ENCODE measurements at regions not wholly inside any gene's neighbourhood (a gene's known extent, or its start where the extent isn't known, plus 50 kb on each side); places are given as distances from the start of the nearest gene placed in this dataset.

DNA sequence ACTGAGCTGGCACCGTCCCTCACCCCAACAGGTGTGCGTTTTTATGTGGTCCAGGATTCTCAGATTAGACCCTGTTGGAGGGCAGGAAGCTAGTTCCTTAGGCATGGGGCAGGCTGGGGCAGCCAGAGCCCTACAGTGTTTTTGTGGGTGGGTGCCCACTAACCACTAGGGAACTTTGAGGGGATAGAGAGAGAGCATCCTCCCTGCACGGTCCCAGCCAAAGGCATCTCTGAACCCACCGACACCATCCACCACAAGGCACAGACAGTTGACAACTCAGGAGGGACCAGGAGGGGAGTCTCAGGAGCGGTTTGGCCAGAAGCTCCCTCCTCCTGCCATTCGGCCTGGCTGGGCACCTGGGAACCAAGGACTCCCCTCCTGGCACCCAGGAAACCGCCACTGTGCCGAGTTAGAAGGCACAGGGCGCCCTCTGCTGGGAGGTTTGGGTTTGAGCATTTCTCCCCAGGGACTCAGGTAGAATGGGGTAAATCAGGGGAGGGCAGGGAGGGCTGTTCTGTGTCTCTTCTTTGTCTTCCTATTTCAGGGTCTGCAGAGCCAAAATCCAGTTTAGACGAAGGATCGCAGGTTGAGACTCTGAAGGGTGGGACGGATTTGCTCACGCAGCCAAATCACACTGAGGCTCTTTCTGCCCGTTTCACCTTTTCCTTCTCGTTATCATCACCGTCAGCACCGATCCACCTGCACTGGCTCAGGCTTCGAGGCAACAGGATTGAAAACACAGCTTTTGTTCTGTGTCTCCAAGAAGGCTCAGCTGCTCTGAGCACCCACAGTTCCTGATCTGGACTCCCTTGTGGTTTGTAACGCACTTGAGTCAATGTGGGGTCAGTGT is 84.8 kb upstream of the COL13A1 start:
- DNase-seq = peak; percentile 14

DNA sequence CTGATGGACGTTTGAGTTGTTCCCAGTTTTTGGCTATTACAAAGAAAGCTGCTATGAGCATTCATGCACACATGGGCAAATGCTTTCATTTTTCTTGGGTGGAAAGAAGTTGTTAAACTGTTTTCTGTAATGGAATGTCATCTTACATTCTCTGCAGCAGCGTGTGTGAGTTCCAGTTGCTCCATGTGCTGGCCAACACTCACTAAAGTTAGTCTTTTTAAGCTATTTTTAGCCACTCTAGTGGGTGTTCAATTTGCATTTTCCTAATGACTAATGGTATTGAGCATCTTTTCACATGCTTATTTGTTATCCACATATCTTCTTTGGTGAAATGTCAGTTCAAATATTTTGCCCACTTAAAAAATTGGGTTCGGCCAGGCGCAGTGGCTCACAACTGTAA is 82.8 kb upstream of the COL13A1 start:
- no peak for DNase-seq

DNA sequence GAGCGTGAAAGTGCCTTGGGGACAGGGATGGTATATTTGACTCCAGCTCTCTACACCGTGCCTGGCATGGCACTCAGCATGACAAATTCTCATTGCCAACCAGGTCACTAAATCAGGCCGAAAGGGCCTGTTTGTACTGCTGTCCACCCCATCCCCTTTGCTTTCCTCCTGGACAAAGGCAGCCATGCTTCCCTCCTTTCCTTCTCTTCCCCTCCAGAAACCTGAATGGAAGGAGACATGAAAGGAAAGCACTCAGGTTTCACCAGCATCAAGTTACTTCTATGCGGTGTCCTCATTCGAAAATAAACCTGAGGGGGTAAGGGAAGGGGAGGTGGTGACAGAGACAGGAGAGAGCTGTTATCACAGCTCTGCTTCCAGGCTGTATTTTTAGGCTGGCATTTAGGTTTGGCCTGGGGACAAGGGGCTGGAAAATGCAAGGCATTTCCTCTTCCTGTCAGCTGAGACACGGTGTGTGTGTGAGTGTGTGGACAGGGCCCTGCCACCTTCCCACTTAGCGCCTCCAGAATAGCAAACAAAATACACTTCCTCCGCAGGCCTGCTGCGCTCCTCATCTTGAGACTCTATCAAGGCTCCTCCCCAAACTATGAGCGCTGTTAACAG is 79.9 kb upstream of the COL13A1 start:
- DNase-seq = no peak

DNA sequence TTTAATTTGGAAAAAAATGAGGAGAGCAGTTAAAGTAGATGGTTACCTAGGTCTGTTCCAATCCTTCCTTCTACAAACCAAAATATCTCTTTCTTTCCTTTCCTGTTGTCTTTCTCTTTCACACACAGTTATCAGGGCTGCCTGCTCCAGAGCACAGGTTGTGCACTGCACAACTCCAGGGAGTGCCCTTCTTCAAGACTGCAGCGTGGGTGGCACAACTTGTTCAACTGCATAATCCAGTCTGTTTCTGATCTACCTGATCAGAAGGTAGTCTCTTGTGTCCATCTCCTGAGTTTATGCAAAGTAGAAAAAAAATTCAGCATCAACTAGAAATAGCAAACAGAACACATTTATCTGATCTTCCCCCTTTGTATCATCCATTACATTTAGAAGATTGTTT is 78.1 kb upstream of the COL13A1 start:
- DNase-seq = no peak

DNA sequence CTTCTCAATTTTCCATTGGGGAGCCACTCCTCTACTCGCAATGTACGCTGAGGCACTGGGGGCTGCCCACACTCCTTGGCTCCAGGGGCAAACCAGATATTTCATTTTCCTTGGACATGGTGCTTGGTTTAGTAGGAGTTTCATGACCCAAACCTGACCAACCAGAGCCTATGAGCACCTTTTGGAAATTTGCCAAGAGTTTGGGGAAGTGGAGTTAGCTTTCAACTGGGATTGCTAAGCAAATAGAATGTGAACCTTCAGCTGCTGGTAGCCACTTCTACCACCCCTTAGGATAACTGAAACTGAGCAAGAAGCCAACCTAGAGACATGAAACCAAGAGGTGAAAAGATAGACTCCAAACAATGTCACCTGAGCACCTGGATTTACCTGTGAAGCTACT is 74.9 kb upstream of the COL13A1 start:
- no peak for DNase-seq

DNA sequence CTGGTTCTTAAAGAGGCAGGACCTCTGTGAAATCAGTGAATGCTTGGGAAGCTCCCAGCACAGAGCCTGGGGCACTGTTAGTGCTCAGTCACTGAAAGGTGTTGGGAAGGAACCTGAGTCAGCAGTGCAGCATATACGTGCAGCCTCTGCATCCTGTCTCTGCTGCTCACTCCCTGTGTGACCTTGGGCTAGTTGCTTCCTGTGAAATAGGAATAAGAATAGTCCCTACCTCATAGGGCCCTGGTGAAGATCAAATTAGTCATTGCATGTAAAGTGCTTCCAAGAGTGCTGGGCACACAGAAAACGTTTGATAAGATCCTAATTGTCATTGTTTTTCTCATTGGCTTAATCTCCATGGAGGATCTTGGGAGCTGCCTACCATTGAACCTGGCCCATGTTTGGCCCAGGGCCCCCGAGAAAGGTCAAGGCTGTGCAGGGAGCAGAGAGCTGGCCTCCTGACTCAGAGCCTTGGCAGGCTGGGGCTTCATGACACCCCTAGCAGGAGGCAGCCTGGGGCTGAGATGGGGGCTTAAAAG is 73.3 kb upstream of the COL13A1 start:
- no peak for DNase-seq

DNA sequence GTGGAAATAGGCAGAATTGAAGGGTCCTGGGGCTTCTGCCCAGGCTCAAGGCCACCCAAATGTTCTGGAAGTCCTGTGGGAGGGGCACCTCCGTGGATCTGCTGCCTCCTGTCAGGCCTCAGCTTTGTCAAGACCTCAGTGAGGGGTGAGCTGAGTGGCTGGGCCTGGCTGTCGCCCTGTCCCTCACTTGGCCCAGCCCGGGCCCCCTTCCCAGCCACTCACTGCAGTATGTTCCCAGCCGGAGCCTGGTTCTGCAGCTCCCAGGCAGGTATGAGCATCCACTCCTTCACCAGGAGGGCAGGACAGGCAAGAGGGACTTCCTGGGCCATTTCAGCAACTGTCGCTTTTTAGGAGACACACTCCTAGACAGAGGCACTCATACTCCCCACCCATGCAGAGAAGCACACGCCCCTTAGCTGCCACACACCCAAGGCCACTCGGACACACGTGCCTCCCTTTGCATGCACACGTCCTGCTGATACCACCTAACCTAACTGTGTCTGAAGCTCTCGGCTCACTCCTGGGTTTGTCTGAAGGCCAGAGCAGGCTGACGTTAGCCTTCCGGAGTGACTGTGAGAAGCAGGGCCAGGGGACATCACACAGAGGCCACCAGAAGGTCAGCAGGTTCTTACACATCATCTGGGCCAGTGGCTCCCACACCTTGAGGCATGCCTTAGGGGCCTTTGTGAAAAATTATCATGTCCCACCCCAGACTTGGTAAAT is 72.2 kb upstream of the COL13A1 start:
- DNase-seq = no peak

DNA sequence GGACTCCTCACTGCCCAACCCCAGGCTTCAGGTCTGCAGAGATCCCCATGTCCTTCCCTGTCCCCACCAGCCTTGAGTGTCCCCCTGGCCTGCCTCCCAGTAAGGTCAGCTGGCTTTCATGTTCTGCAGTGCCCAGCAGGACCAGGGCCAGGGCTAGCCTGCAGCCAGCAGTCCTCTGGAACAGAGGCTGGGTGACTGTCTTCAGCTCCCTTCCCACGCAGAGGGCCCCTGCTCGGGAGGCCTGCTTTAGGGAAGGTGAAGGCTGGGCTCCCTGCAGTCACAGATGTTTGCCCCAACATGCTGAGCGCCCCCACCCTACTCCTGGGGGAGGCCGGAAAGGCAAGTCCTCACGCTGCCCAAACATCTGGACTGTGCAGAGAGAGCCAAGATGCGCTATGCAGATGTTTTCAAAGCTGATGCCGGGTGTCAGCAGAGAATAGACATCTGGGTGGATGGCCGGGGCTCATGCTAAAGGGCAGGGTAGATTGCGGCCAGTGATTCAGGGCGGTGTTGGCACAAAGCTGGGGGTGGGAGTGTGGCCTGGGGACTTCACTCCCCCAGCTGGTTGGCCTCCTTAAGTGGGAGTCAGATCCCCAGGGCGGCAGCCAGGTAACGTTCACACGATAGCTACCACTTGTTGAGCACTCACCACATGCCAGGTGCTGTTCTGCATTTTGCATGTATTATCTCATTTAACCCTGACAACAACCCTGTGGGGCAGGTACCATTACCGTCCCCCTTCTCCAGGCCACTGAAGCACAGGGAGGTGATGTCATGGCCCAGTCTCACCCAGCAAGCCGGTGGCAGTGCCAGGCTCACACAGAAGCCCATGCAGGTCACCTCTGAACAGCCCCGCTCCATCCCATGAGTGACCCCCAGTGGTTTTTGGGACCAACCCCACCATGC is 71.2 kb upstream of the COL13A1 start:
- no peak for DNase-seq

DNA sequence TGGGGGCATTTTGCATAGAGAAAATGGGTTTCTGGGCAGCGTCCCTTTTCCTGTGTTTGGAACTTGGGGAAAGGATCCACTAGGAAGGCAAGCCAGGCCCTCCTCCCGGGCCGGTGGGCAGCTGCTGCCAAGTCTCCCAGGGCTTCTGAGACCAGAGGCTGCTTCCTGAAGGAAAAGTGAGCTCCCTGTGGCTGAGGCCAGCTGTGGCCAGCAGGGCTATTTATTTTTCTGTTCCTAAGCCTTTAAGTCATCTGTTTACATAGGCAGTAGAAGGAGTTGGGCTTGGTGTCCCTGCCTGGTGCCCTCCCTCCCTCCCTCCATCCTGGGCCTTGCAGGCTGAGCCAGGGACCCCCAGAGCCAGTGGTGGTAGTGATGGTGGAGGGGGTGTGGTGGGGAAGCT is 70.5 kb upstream of the COL13A1 start:
- DNase-seq = no peak

DNA sequence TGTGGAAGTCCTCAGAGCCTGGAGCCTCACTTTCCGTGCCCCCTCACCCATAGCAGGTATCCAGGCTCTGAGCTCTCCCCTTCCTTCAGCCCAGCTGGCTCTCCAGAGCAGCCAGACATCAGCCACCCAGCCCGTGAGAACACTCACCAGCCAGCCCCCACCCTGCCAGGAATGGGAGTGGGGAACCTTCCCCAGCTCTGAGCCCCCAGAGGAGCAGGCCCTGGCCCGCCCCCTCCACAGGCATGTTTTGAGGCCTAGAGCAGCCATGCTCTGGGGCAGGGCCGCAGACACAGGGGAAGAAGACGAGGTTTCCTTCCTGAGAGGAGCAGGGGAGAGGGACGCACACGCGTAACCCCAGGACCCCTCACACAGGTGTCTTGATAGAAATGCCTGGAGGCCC is 70.0 kb upstream of the COL13A1 start:
- DNase-seq = no peak

DNA sequence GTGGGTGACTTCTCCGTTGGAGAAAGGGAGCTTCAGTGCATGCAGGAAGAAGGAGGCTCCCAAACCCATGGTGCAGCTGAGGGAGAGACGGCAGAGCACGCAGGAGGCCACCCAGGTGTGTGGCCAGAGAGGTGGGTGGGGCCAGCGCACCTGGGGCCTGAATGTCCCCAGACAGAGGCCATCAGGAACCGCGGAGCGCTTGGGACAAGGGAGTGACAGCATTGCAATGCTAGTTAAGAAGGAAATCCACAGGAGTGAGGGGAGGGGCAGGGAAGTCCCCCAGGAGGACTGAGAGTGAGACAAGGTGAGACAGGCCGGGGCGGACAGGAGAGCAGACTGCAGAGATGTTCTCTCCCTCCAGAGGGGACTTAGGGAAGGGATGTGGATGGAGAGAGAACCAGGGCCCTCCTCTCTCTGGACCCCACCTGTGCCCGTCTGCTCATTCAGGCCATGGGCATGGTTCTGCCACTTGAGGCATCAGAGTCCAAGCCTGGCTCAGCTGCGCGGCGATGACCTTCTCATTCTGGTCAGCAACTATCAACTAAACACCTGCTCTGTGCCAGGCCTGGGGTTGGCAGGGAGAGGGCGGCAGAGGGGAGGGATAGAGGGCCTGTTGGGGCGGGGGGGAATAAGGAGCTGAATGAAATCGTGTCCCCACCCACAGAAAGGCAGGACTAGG is 69.4 kb upstream of the COL13A1 start:
- no peak for DNase-seq

DNA sequence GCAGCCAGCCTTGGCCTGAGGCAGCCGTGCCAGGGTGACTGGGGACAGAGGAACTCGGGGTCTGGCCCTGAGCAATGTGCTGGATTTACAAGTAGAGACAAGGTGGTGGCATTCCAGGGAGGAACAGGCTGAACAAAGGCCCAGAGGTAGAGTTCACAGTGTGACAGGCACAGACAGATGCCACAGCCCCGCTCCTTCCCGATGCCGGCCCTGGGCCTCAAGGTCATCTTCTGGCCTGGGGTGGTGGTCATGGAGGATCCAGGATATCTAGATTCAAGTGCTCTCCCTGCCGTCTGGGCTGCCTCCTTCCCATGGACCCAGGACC is 68.9 kb upstream of the COL13A1 start:
- DNase-seq = no peak

DNA sequence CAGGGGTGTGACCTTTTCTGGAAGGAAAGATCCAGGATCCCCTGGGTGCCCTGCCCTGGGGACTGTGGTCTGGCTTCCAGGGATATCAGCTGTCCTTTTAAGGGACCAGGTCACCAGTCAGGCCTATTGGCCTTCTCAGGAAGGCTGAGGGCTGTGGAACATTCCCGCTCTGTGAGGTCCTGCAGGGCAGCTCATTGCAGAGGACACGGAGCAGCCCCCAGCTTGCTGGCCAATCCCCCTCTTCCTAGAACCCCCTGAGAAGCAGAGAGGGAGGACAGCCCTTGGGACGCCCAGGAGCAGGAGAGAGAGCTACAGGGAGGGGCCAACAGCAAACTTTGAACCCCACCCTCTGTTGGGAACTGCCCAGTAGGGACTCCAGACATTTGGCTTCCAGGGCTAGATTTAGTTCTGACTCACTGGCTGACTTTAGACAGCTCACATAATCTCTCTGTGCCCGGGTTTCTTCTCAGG is 67.9 kb upstream of the COL13A1 start:
- DNase-seq = no peak

DNA sequence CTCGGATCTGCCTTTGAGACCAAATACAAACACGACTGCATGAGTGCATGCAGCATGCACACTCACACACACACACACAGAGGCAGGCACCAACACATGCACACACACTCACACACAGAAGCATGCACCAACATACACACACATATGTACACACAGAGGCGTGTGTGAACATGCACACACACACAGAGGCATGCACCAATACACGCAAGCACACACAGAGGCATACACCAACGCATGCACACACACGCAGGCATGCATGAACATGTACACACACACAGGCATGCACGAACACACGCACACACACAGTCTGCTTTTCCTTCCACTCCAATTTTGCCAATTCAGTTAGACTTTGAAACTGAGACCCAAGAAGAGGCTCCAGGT is 67.3 kb upstream of the COL13A1 start:
- DNase-seq = no peak

DNA sequence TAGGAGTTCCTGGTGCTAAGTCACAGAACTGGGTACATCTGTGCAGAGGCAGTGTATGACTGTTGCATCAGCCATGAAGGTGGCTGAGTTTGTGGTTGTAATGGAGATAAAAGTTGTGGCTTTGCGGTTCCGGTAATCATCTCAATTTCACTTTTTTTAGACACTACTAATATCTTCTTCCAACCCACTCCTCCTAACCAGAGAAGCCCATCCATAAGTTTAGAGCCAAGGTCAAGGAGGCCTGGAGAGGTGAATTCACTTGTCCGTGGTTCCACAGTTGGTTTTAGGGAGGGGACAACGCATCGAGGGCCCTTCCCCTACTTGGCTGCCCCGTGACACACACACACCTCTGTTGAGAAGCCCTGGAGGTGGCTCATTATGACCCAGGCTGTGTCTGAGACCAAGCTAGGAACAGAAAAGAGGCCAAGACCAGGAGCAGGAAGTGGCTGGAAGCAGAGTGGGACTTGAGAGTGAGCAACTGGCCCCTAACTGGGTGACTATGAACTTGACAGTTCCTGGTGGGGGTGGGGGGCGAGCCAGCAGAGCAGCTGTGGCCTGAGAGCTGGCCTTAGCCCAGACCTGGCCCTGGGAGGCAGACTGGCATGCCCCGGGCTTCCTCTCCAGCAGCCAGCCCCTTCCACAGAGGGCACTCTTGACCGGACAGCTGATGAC is 66.8 kb upstream of the COL13A1 start:
- DNase-seq = no peak

DNA sequence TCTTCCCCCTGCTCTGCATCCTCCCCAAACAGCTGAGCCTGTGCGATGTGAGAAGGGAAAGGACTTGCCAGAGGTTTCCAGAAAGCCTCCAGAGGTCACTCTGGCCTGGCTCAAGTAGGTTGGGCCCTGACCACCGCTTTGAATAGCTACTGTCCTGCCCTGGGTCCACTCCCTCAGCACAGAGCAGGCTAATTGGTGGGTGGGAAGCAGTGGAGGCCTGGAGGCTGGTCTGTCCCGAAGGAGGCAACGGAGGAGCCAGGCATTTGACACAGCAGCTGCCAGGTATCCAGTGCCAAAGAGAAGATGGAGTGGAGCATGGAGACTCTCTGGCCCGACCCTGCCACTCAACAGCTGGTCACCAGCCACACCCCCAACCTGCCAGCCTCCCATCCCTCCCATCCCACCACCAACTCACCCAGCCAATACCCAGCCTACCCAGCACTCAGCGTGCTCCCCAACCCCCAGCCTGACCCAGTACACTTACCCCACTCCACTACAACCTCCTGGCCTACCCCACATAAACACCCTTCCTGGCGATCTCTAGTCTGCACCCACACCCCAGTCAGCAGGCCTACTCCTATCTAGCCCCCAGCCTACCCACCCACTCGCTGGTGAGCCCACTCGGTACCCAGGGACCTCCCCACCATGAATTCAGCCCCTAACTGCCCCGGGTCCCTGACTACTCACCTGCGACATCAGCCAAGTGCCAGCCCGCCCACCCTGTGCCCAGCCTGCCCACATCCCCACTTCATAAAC is 64.6 kb upstream of the COL13A1 start:
- no peak for DNase-seq

DNA sequence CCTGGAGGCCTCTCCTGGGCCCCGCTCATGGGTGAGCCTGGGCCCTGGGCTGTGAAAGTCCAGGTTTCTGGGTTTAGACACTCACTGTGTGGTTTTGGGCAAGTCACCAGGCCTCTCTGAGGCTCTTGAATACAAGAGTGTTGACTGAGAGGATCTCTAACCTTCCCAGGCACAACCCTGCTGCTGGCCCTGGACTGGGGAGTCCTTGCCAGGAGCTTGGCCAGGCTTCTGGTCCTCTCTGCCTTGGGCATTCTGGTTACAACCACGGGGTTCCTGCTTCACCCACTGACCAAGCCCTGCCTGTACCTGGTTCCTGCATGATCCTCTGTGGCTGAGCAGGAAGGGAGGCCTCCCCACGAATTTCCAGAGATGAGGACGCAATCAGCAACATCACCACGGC is 63.6 kb upstream of the COL13A1 start:
- no peak for DNase-seq

DNA sequence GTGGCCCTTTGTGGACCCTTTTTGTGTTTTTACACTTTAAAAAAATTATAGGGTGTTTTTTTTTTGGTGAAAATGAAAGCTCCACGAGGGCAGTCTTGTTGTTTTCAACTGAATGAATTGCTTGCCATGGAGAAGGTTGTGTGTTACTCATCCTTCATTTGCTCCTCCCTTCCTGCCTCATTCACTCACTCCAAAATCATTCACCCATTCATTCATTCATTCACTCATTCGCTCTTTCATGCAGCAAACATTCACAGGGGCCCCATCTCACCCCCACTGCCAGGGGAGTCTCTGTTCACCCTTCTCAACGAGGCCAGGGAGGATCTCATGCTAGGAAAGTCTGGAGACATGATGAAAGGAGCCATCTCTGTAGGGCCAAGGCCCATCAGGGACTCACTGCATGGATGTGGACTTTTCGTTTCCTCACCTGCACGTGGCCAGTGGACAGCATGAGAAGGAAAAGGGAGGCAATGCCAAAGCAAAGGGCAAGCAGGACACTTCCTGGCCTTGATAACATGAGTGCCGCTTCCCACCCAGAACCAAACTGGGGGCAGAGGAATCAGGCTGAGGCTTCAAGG is 62.8 kb upstream of the COL13A1 start:
- DNase-seq = no peak

DNA sequence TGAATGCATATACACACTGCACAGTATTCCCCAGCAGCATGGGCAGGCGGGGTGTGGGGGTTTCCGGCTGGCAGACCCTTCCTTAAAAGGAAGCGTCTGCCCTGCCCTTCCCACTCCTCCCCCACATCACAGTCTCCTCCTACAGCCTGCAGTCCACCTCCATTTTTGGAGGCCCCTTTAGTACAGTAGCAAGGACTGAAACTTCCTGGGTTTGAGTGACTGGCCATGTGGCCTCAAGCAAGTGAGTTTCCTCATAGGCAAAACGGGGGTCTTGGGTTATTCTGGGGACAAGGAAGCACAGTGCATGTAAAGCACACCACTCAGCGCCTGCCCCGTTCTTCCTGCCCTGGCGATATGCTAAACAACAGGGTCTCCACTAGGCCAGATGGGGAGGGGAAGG is 62.1 kb upstream of the COL13A1 start:
- DNase-seq = no peak

DNA sequence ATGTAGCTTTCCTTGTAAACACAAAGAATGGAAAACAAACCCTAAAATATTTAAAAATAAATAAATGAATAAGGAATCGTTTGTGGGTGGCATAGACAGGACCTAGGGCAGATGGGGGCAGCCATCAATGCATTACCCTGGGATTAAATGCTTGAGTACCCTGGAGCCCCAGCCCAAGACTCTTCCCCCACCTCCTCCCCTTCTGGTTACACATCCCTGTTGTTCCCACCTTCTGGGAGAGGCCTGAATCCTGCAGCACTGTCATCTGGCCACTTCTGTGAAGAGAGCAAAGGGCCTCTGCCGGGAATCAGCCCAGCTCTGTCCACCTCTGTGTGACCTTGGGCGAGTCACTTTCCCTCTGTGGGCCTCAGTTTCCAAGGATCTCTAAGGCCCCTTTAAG is 61.6 kb upstream of the COL13A1 start:
- DNase-seq = no peak
